ENCODE measurements at regions not wholly inside any gene's neighbourhood (a gene's known extent, or its start where the extent isn't known, plus 50 kb on each side); places are given as distances from the start of the nearest gene placed in this dataset.

GRCh38 chr7:73966062-73966940 is 61.7 kb upstream of the ELN start:
- DNase-seq: no peak

- DNase-seq: no peak
Measured at GRCh38 chr7:73966941-73967831, 60.8 kb upstream of the ELN start.

GRCh38 chr7:73967832-73968290 is 60.1 kb upstream of the ELN start:
- DNase-seq: no peak

DNA sequence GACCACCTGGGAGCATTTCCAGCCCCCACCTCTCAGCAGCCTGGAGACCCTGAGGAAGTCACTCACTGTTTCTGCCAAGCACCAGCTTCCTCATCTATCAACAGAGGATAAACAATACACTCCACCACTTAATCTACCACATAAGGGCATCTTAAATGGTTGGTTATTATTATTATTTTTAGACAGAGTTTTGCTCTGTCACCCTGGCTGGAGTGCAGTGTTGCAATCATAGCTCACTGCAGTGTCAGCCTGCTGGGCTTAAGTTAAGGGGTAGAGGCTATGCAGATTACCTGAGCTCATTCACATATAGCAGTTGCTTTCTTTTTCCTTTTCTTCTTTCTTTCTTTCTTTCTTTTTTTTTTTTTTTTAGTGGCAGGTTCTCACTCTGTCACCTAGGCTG is 59.5 kb upstream of the ELN start:
- DNase-seq: no peak

- DNase-seq: no peak
Measured at GRCh38 chr7:73969991-73970390, 58.0 kb upstream of the ELN start.

GRCh38 chr7:73970801-73971229 is 57.2 kb upstream of the ELN start:
- DNase-seq: no peak

GRCh38 chr7:73971322-73971703 is 56.7 kb upstream of the ELN start:
- no peak for DNase-seq

DNA sequence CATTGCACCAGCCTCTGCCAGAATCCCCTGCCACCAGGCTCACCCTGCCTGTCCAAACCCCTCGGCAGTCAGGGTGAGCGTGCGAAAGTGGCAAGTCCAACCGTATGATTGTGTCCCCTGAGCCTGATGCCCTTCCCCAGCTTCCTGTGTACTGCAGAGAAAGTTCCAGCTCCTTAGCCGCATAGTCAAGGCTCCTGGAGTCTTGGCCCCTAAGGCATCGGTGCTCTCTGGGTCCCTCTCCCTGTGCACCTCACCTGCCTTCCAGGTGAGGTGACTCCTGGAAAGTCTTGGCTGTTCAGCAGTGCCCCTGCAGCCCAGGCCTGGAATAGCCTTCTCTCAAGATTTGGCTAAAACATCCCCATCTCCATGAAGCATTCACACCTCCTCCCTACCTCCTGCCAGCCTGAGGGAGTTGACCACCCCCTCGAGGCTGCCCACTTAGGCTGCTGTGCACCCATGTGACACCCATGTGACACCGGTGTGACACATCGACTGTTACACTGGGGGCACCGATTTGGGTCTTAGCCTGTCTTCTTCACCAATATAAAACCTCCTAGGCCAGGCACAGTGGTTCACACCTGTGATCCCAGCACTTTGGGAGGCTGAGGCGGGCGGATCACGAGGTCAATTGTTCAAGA is 56.1 kb upstream of the ELN start:
- no peak for DNase-seq

- no peak for DNase-seq
Measured at GRCh38 chr7:73972614-73973013, 55.4 kb upstream of the ELN start.

DNA sequence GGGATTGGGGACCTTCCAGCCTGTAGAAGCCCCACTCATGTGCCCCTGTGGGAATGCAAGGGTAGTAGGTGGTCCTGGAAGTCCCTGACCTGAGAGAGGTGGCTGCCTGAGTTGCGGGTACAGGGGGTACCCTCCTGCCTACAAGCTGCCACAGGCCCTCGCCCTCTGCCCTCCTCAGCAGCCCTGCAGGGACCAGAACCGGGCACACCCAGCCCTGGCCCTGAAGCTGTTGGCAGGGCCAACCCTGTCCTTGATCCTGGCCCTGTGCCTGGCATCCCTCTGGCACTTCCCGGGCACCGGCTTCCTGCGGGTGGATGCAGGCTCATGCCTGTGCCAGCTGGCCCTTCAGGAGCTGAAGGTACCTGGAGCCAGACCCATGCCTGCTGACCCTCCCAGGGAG is 54.9 kb upstream of the ELN start:
- no peak for DNase-seq

DNA sequence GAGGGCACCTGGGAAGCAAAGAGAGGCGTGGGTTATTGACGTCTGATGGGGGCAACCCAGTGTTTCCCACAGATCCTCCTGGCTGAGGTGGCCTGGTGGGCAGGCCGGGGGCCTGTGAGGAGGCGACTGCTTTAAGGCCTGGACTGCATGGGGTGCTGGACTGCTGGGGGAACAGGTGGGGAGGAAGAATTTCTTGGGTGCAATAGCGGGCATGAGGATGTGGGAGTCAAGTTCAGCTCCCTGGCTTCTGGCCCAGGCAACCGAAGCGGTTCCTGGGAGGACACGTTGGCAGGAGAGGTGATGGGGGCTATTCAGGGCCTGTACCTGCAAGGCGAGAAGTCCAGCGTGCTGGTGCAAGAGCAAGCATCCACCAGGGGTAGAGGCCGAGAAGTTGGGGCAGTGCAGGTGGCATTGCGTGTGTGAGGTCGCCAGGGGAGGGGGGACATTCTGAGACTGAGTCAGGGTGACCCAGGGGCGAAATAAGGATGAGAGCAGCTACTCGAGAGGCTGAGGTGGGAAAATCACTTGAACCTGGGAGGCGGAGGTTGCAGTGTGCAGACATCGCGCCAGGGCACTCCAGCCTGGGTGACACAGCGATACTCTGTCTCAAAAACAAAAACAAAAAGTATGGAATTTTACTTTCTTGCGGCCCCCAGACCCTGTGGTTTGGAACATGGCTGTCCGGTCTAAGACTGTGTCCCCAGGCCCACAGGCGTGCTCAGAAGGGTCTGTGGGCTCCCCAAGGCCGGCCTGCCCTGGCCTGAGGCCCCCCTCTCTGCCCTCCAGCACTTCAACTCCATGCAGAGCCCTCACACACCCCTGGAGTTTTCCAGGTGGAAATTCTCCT is 53.6 kb upstream of the ELN start:
- DNase-seq: no peak

GRCh38 chr7:73974948-73975926 is 52.7 kb upstream of the ELN start:
- no peak for DNase-seq

GRCh38 chr7:73976761-73977618 is 51.0 kb upstream of the ELN start:
- no peak for DNase-seq

- no peak for DNase-seq
Measured at GRCh38 chr7:73977619-73978618, 50.1 kb upstream of the ELN start.
